ENCODE measurements at regions not wholly inside any gene's neighbourhood (a gene's known extent, or its start where the extent isn't known, plus 50 kb on each side); places are given as distances from the start of the nearest gene placed in this dataset.

- DNase-seq (ENCODE audit: low read depth, low spot score) (no peak), FAIRE-seq (no peak)
- no peaks in the 10 kb centered on the region for H3K79me2 ChIP-seq (ENCODE audit: control insufficient read depth, insufficient read depth, low read length)
- BruUV-seq (replicated peaks) = TSS peak; percentile 14
- no peaks in the 10 kb centered on the region for H3K9me3 ChIP-seq (replicated peaks; ENCODE audit: control insufficient read depth, insufficient read depth, low read length)
- H3K4me2 ChIP-seq (ENCODE audit: insufficient read depth, low read length) = no peak overlapping the region
- dilution Hi-C loops (cut with MboI; ENCODE audit: extremely low pct_ligation_motif_present, low sequenced_read_pairs) (no loop called here), intact Hi-C loops (cut with micrococcal nuclease) (loop anchor here (5.0 kb wide), 1 partner anchor 554 kb away; no protein-coding TSS in a partner anchor)
- TF ChIP-seq FOS (IDR thresholded peaks at IDR 0.05; ENCODE audit: borderline replicate concordance, insufficient read depth, low read length) (no peak), MYC (IDR thresholded peaks at IDR 0.05; ENCODE audit: low read depth, low read length) (no peak), EZH2 (IDR thresholded peaks at IDR 0.05; ENCODE audit: borderline replicate concordance, low read depth, low read length, severe bottlenecking) (no peak), MAX (IDR thresholded peaks at IDR 0.05; ENCODE audit: insufficient read depth, insufficient read length) (no peak), CTCF (IDR thresholded peaks at IDR 0.05; ENCODE audit: extremely low read depth in 1 of 2, insufficient read depth in 1 of 2, low read depth in 1 of 2, low read length in 2 of 2) (no peak), POLR2A (IDR thresholded peaks at IDR 0.05; ENCODE audit: low read depth, low read length) (no peak), GATA2 (IDR thresholded peaks at IDR 0.05; ENCODE audit: insufficient read depth, insufficient read length, low read depth, low read length) (no peak), JUN (IDR thresholded peaks at IDR 0.05; ENCODE audit: borderline replicate concordance, insufficient read depth, insufficient read length, low read depth) (no peak)
- H3K9ac ChIP-seq (replicated peaks; ENCODE audit: extremely low read depth, insufficient read depth, low read length) = no peak overlapping the region
- no peak overlapping the region for H2AFZ ChIP-seq (ENCODE audit: low read depth, low read length)
- no peak overlapping the region for H3K4me3 ChIP-seq (replicated peaks in 1 of 3; ENCODE audit: insufficient read depth in 1 of 3, low read depth in 1 of 3, low read length in 3 of 3)
- peaks cover 10% of the 10 kb centered on the region for H3K4me1 ChIP-seq (ENCODE audit: control insufficient read depth, extremely low read depth, insufficient read depth, low read length)
- H3K27me3 ChIP-seq (ENCODE audit: control insufficient read depth in 2 of 2, insufficient read depth in 2 of 2, low read length in 2 of 2) = no peaks in the 10 kb centered on the region
- ChIA-PET POLR2A (no interaction called here), CTCF (interaction anchor here (0.9 to 1.5 kb wide), 3 partner anchors 9 to 153 kb away, joined by 3 read pairs; no protein-coding TSS in a partner anchor)
- peak overlapping the region; percentile 66 for H3K27ac ChIP-seq (ENCODE audit: insufficient read depth, low read depth, low read length)
- H3K9me1 ChIP-seq (replicated peaks; ENCODE audit: control insufficient read depth, extremely low read depth, insufficient read depth, low read length) = no peaks in the 10 kb centered on the region
- H4K20me1 ChIP-seq (replicated peaks; ENCODE audit: control insufficient read depth, extremely low read depth, insufficient read depth, low read length) = no peaks in the 10 kb centered on the region
- no peaks in the 10 kb centered on the region for H3K36me3 ChIP-seq (ENCODE audit: control insufficient read depth in 2 of 2, extremely low read depth in 1 of 2, insufficient read depth in 2 of 2, low read length in 2 of 2)
These were observed 723.8 kb upstream of the FLRT2 start for GRCh38 chr14:84806181-84806580.
